ENCODE measurements at regions not wholly inside any gene's neighbourhood (a gene's known extent, or its start where the extent isn't known, plus 50 kb on each side); places are given as distances from the start of the nearest gene placed in this dataset.

GRCh38 chr14:29255692-29256091 lies 489.1 kb downstream of the FOXG1 start:
- TF ChIP-seq POLR2A (IDR thresholded peaks at IDR 0.05) (no peak), POLR2AphosphoS5 (IDR thresholded peaks at IDR 0.05) (no peak)

Data from suprapubic skin (tissue), 4 donors.